ENCODE measurements at regions not wholly inside any gene's neighbourhood (a gene's known extent, or its start where the extent isn't known, plus 50 kb on each side); places are given as distances from the start of the nearest gene placed in this dataset.
"Not testable (repeated sequence)": the region's sequence is repeated elsewhere in the genome, so short reads cannot be mapped to it uniquely, and the experiment has no call there.

DNA sequence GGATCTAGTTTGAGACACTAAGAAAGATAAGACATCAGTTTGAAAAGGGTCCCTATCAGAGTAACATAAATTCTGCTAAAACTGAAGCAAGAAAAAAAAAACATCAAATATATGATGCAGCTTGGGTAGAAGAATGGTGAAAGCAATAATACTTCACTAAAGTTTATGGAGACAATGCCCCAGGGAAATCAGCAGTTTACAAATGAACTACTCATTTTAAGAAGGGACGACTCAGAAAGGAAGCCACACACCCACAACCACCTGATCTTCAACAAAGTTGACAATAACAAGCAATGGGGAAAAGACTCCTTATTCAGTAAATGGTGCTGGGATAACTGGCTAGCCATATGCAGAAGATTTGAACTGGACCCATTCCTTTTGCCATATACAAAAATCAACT, 143.5 kb downstream of the TPBG start:
- H3K27ac Mint-ChIP-seq = no peak overlapping the region
- POLR2A ChIA-PET = no interaction called here
- intact Hi-C loops (cut with micrococcal nuclease) = no loop called here
- DNase-seq (no peak), ATAC-seq (ENCODE audit: low read depth) (no peak)
- CTCF ChIA-PET = no interaction called here
- H3K36me3 Mint-ChIP-seq (ENCODE audit: low read depth) = no peaks in the 10 kb centered on the region
- H3K27me3 Mint-ChIP-seq = no peaks in the 10 kb centered on the region
- no peak for TF ChIP-seq CTCF (IDR thresholded peaks at IDR 0.05)
- no peaks in the 10 kb centered on the region for H3K4me1 Mint-ChIP-seq
- H3K4me3 Mint-ChIP-seq = no peak overlapping the region
- H3K9me3 Mint-ChIP-seq = no peaks in the 10 kb centered on the region

- peaks cover 14% of the 10 kb centered on the region for H3K9me3 Mint-ChIP-seq
- no peak overlapping the region for H3K4me3 Mint-ChIP-seq
- DNase-seq (no peak), ATAC-seq (ENCODE audit: low read depth) (no peak)
- TF ChIP-seq CTCF (IDR thresholded peaks at IDR 0.05) = no peak
- no peak overlapping the region for H3K27ac Mint-ChIP-seq
- no peaks in the 10 kb centered on the region for H3K4me1 Mint-ChIP-seq
- no peaks in the 10 kb centered on the region for H3K27me3 Mint-ChIP-seq
- POLR2A ChIA-PET = no interaction called here
- CTCF ChIA-PET = no interaction called here
- H3K36me3 Mint-ChIP-seq (ENCODE audit: low read depth) = no peaks in the 10 kb centered on the region
- intact Hi-C loops (cut with micrococcal nuclease) = no loop called here
Observed at GRCh38 chr6:82511546-82511945, 147.9 kb downstream of the TPBG start.

DNA sequence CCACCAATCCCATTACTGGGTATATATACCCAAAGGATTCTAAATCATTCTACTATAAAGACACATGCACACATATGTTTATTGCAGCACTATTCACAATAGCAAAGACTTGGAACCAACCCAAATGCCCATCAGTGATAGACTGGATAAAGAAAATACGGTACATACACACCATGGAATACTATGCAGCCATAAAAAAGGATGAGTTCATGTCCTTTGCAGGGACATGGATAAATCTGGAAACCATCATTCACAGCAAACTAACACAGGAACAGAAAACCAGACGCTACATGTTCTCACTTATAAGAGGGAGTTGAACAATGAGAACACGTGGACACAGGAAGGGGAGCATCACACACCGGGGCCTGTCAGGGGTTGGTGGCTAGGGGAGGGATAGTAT, 154.3 kb downstream of the TPBG start:
- H3K27me3 Mint-ChIP-seq; H3K36me3 Mint-ChIP-seq (ENCODE audit: low read depth); H3K27ac Mint-ChIP-seq; H3K4me1 Mint-ChIP-seq; CTCF ChIA-PET; H3K4me3 Mint-ChIP-seq; ATAC-seq (ENCODE audit: low read depth); DNase-seq; intact Hi-C loops (cut with micrococcal nuclease); POLR2A ChIA-PET: not testable (repeated sequence)
- peaks cover 18% of the 10 kb centered on the region for H3K9me3 Mint-ChIP-seq

- Mint-ChIP-seq H3K27ac (no peak overlapping the region), H3K36me3 (ENCODE audit: low read depth) (no peaks in the 10 kb centered on the region), H3K4me1 (no peaks in the 10 kb centered on the region), H3K27me3 (no peaks in the 10 kb centered on the region), H3K9me3 (peaks cover 6% of the 10 kb centered on the region), H3K4me3 (no peak overlapping the region)
- ATAC-seq (ENCODE audit: low read depth) = no peak
- intact Hi-C loops (cut with micrococcal nuclease) = no loop called here
- POLR2A ChIA-PET = no interaction called here
- TF ChIP-seq CTCF (IDR thresholded peaks at IDR 0.05) = no peak
- CTCF ChIA-PET = no interaction called here
- DNase-seq = no peak
Observed at GRCh38 chr6:82521369-82521768, 157.8 kb downstream of the TPBG start.

DNA sequence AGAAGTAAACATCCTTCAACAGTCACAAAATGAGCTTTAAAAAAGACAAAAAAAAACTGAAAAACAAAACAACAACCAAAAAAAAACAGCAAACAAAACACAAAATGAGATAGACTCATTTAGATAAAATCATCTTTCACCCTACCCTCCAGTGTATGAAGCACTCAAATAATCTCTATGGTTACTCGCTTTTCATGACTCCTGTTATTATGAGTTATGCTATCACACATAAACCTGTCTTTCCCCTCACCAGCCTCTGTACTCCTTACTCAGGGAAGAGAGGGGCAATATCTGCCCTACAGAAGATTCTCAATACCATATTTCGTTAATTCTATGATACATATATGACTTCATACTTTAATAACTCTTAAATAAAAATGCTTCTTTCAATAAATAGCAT, 158.2 kb downstream of the TPBG start:
- Mint-ChIP-seq H3K27ac (no peak overlapping the region), H3K36me3 (ENCODE audit: low read depth) (no peaks in the 10 kb centered on the region), H3K27me3 (no peaks in the 10 kb centered on the region), H3K4me1 (no peaks in the 10 kb centered on the region), H3K9me3 (peaks cover 4% of the 10 kb centered on the region), H3K4me3 (no peak overlapping the region)
- ChIA-PET POLR2A (no interaction called here), CTCF (no interaction called here)
- DNase-seq (no peak), ATAC-seq (ENCODE audit: low read depth) (no peak)
- intact Hi-C loops (cut with micrococcal nuclease) = no loop called here
- no peak for TF ChIP-seq CTCF (IDR thresholded peaks at IDR 0.05)

DNA sequence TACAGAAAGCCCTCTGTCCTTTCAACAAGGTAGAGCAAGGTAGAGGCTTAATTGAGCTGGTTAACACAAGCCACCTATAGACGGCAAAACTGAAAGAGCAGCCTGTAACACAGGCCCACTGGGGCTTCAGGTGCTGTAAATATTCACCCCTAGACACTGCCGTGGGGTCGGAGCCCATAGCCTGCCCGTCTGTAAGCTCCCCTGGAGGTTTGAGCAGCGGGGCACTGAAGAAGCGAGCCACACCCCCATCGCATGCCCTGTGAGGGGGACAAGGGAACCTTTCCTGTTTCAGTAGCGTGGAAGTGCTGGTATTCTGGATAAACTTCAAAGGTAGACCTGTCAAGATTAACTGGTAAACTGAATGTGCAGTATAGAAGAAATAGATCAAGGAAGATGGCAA, 160.4 kb downstream of the TPBG start:
- Mint-ChIP-seq H3K9me3 (no peaks in the 10 kb centered on the region), H3K27ac (no peak overlapping the region), H3K4me1 (no peaks in the 10 kb centered on the region), H3K36me3 (ENCODE audit: low read depth) (no peaks in the 10 kb centered on the region), H3K4me3 (no peak overlapping the region), H3K27me3 (no peaks in the 10 kb centered on the region)
- CTCF ChIA-PET = no interaction called here
- POLR2A ChIA-PET = no interaction called here
- ATAC-seq (ENCODE audit: low read depth) (no peak), DNase-seq (no peak)
- intact Hi-C loops (cut with micrococcal nuclease) = no loop called here
- TF ChIP-seq CTCF (IDR thresholded peaks at IDR 0.05) = no peak

Measured in activated B cell treated with CpG ODN at 0.5 μM for 24 hours (primary cell).